Left lung (tissue), 4 donors: ENCODE measurements at regions not wholly inside any gene's neighbourhood (a gene's known extent, or its start where the extent isn't known, plus 50 kb on each side); places are given as distances from the start of the nearest gene placed in this dataset.

ENCODE experiments used
- ATAC-seq: fragments of 200-7000 bp; cut with Tn5 transposase; one replicate; pipeline ENCODE4 v1.9.1; 2020; ENCODE audit warnings: moderate library complexity
- DNase-seq, 4 donors: peaks; one replicate each; pipeline ENCODE4 v3.0.0-alpha.2; 2013 to 2020
- H3K27ac ChIP-seq, 2 donors: fragments of 200-600 bp; sonication (generic) in 1 of 2; one replicate each; pipeline versions ENCODE4 v1.5.0 to v1.8.0; 2020 to 2021
- H3K27me3 ChIP-seq, 2 donors: fragments of 200-600 bp; sonication (generic) in 1 of 2; one replicate each; pipeline versions ENCODE4 v1.5.0 to v1.8.0; 2020 to 2021
- H3K36me3 ChIP-seq, 2 donors: fragments of 200-600 bp; sonication (generic) in 1 of 2; one replicate each; pipeline versions ENCODE4 v1.5.0 to v1.8.0; 2020 to 2021
- H3K4me1 ChIP-seq, 2 donors: fragments of 200-600 bp; one replicate each; pipeline ENCODE4 v1.8.0; 2021
- H3K4me3 ChIP-seq, 2 donors: fragments of 200-600 bp; sonication (generic) in 1 of 2; one replicate each; pipeline versions ENCODE4 v1.5.0 to v1.8.0; 2020 to 2021; ENCODE audit warnings: mild to moderate bottlenecking in 1 of 2
- H3K9me3 ChIP-seq, 2 donors: fragments of 200-600 bp; sonication (generic) in 1 of 2; one replicate each; pipeline versions ENCODE4 v1.5.0 to v1.8.0; 2020 to 2021
- intact Hi-C, 2 donors: fragments of 100-400 bp; cut with DNase I; formaldehyde crosslinking; loops; one replicate each; pipeline versions ENCODE4 v1.11.2 to v1.14.2; 2022
- TF ChIP-seq, protein P1 (sequence below), 2 donors: fragments of 200-600 bp; sonication (generic) in 1 of 2; IDR thresholded peaks; one replicate each; pipeline versions ENCODE4 v1.5.0 to v1.8.0; 2021; ENCODE audit warnings: antibody characterized with exemption in 2 of 2
- donor health status: DM: no; HTN: yes; CAD: no.
- donor health status: DM: no; HTN: no; CAD: no.

DNA sequence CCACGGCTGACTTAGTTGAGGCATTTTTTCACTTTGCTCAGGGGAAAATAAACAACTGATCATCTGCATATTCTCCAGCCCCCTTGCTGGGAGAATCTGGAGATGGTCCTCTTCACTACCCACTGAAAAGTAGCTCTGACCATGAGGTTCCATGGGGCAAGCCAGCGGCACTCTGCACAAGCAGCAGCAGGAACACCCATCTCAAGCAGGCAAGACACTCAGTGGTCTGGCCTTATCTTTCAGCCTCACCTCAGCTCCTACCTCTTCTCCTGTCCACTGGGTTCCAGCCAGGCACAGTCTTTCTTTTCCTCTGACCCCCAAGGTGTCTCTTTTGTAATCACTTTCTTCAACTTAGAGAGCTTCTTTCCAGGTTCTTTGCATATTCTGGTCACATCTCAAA is 280.8 kb upstream of the GRIA1 start:
- Histone ChIP-seq H3K4me3 (no peak overlapping the region), H3K27me3 (no peaks in the 10 kb centered on the region), H3K36me3 (no peaks in the 10 kb centered on the region), H3K9me3 (peaks cover 0 to 3% of the 10 kb centered on the region in 2 donors), H3K4me1 (no peaks in the 10 kb centered on the region), H3K27ac (no peak overlapping the region)
- ATAC-seq: no peak
- TF ChIP-seq, protein P1, sequence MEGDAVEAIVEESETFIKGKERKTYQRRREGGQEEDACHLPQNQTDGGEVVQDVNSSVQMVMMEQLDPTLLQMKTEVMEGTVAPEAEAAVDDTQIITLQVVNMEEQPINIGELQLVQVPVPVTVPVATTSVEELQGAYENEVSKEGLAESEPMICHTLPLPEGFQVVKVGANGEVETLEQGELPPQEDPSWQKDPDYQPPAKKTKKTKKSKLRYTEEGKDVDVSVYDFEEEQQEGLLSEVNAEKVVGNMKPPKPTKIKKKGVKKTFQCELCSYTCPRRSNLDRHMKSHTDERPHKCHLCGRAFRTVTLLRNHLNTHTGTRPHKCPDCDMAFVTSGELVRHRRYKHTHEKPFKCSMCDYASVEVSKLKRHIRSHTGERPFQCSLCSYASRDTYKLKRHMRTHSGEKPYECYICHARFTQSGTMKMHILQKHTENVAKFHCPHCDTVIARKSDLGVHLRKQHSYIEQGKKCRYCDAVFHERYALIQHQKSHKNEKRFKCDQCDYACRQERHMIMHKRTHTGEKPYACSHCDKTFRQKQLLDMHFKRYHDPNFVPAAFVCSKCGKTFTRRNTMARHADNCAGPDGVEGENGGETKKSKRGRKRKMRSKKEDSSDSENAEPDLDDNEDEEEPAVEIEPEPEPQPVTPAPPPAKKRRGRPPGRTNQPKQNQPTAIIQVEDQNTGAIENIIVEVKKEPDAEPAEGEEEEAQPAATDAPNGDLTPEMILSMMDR (IDR thresholded peaks at IDR 0.05): no peak
- intact Hi-C loops: no loop called here
- DNase-seq: no peak

DNA sequence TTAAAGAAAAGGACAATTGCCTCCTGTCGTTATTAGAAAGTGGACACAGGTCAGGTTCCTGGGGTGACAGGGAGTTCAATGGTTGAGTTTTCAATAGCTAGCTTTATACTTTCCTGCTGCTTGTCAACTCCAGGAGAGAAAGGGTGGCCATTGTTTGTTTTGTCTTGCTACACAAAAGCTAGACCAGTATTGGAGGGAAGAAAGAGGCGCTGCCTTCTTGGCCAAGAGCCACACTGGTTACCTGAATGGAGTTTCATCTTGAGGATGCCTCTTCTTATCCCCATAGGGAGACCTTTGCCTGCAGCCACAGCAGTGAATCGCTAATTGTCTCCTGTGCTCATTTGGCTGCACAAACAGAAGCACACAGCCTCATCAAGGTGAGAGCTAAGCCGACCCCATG is 279.4 kb upstream of the GRIA1 start:
- no peak for DNase-seq
- Histone ChIP-seq H3K4me3 (no peak overlapping the region), H3K36me3 (no peaks in the 10 kb centered on the region), H3K9me3 (peaks cover 0 to 11% of the 10 kb centered on the region in 2 donors), H3K27ac (no peak overlapping the region), H3K27me3 (no peaks in the 10 kb centered on the region), H3K4me1 (no peaks in the 10 kb centered on the region)
- intact Hi-C loops: no loop called here
- TF ChIP-seq, protein P1 (IDR thresholded peaks at IDR 0.05): no peak
- ATAC-seq: no peak

DNA sequence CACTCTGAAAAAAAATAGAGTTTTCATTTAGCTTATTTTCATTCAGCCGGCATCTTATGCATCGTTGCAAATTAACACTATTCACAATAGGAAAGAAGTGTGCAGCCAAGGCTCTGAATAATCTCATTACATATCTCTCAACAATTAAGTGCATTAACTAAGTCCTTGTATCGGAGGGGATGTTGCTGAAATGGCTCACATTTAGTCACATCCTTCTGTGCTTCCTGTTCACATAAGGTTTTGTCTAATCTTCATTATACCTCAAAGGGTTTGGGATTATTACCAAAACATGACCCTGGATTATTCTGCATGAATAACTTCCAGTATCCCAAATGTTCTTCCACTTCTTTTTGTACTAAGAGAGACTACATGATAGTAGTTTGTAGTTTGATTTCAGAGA is 278.0 kb upstream of the GRIA1 start:
- Histone ChIP-seq H3K4me3 (no peak overlapping the region), H3K27me3 (no peaks in the 10 kb centered on the region), H3K4me1 (no peaks in the 10 kb centered on the region), H3K9me3 (peaks cover 0 to 25% of the 10 kb centered on the region in 2 donors), H3K27ac (no peak overlapping the region), H3K36me3 (no peaks in the 10 kb centered on the region)
- ATAC-seq: no peak
- TF ChIP-seq, protein P1 (IDR thresholded peaks at IDR 0.05): no peak
- DNase-seq: no peak
- intact Hi-C loops: no loop called here

DNA sequence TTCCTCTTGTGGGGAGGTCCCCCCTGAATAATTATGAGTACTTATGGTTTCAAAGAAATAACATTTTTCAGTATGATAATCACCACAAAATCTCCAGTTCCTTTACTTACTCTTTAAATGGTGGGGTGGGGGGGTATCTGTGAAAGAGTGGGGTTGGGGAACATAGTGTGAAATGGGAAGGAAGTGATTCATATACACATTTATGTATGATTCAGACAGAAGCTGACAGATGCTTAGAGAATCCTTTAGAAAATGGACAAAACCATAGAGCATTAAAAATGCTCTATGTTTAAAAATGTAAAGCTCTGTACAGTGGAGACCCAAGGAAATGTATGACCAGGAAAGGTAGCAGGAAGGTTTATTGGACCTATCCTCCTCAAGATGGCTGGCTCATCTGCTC is 267.5 kb upstream of the GRIA1 start:
- intact Hi-C loops: no loop called here
- peaks cover 0 to 13% of the 10 kb centered on the region in 2 donors for H3K9me3 ChIP-seq
- H3K27ac ChIP-seq: no peak overlapping the region
- H3K4me3 ChIP-seq: no peak overlapping the region
- H3K36me3 ChIP-seq: no peaks in the 10 kb centered on the region
- ATAC-seq: no peak
- no peaks in the 10 kb centered on the region for H3K27me3 ChIP-seq
- TF ChIP-seq, protein P1 (IDR thresholded peaks at IDR 0.05): no peak
- no peak for DNase-seq
- H3K4me1 ChIP-seq: no peaks in the 10 kb centered on the region

DNA sequence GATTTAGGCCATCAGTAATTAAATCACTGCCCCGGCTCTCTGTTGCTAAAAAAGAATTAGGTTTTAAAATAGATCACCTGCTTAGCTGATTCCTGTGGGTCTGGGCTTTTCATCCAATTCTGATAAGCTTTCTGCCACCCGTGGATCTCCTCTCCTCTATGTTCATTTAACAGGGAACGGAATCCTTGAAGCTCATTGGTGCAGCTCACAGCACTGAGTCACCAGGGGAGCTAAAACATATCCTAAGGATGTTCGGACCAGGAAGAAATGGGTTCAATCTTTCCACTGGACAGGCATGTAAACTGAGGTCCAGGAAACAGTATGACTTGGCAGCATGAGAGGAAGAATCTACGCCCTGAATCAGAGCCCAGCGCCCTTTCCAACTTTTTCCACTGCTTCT is 267.1 kb upstream of the GRIA1 start:
- Histone ChIP-seq H3K4me3 (no peak overlapping the region), H3K27ac (no peak overlapping the region), H3K4me1 (no peaks in the 10 kb centered on the region), H3K36me3 (no peaks in the 10 kb centered on the region), H3K9me3 (peaks cover 0 to 9% of the 10 kb centered on the region in 2 donors), H3K27me3 (no peaks in the 10 kb centered on the region)
- TF ChIP-seq, protein P1 (IDR thresholded peaks at IDR 0.05): no peak
- intact Hi-C loops: no loop called here
- DNase-seq (no peak), ATAC-seq (no peak)
